Activated CD4-positive, CD25-positive, alpha-beta regulatory T cell treated with anti-CD3 and anti-CD28 coated beads, Interleukin-2, amount 50 U/mL, for 72 hours (primary cell): ENCODE measurements at regions not wholly inside any gene's neighbourhood (a gene's known extent, or its start where the extent isn't known, plus 50 kb on each side); places are given as distances from the start of the nearest gene placed in this dataset.
A peak's percentile ranks its signal among the peaks of the same experiment; 100 is the strongest.

Experiments
- DNase-seq: peaks from one replicate; pipeline ENCODE4 v3.0.0; 2021

- DNase-seq, result no peak
Measured at GRCh38 chr11:112543390-112543789, 282.7 kb upstream of the PLET1 start.

- DNase-seq, result no peak
Measured at GRCh38 chr11:112548641-112549040, 288.0 kb upstream of the PLET1 start.

- no peak for DNase-seq
Measured at GRCh38 chr11:112553205-112553731, 292.6 kb upstream of the PLET1 start.

GRCh38 chr11:112554586-112554985 lies 293.9 kb upstream of the PLET1 start:
- DNase-seq, result no peak

GRCh38 chr11:112555491-112556364 lies 295.1 kb upstream of the PLET1 start:
- peak; percentile 66 for DNase-seq

GRCh38 chr11:112558691-112559090 lies 298.0 kb upstream of the PLET1 start:
- DNase-seq, result no peak

- no peak for DNase-seq
Measured at GRCh38 chr11:112563808-112564207, 303.1 kb upstream of the PLET1 start.

- DNase-seq, result no peak
Measured at GRCh38 chr11:112564228-112564955, 303.7 kb upstream of the PLET1 start.

- no peak for DNase-seq
Measured at GRCh38 chr11:112565551-112565950, 304.9 kb upstream of the PLET1 start.

GRCh38 chr11:112566124-112566523 lies 305.5 kb upstream of the PLET1 start:
- DNase-seq, result no peak

- no peak for DNase-seq
Measured at GRCh38 chr11:112570333-112570732, 309.7 kb upstream of the PLET1 start.

- no peak for DNase-seq
Measured at GRCh38 chr11:112579282-112579681, 318.6 kb upstream of the PLET1 start.

- no peak for DNase-seq
Measured at GRCh38 chr11:112580864-112581263, 320.2 kb upstream of the PLET1 start.

- DNase-seq, result no peak
Measured at GRCh38 chr11:112581747-112582146, 321.1 kb upstream of the PLET1 start.

- no peak for DNase-seq
Measured at GRCh38 chr11:112582366-112582765, 321.7 kb upstream of the PLET1 start.

GRCh38 chr11:112583261-112583893 lies 322.7 kb upstream of the PLET1 start:
- no peak for DNase-seq

GRCh38 chr11:112584672-112585071 lies 324.0 kb upstream of the PLET1 start:
- DNase-seq, result no peak

- DNase-seq, result no peak
Measured at GRCh38 chr11:112587664-112588063, 327.0 kb upstream of the PLET1 start.

GRCh38 chr11:112588252-112588694 lies 327.6 kb upstream of the PLET1 start:
- DNase-seq, result no peak

- no peak for DNase-seq
Measured at GRCh38 chr11:112589155-112589554, 328.5 kb upstream of the PLET1 start.

- DNase-seq, result no peak
Measured at GRCh38 chr11:112590764-112591163, 330.1 kb upstream of the PLET1 start.

- no peak for DNase-seq
Measured at GRCh38 chr11:112593440-112593839, 332.8 kb upstream of the PLET1 start.

GRCh38 chr11:112596324-112596723 lies 335.7 kb upstream of the PLET1 start:
- no peak for DNase-seq
